NCI-H2029 (cell line): ENCODE measurements at regions not wholly inside any gene's neighbourhood (a gene's known extent, or its start where the extent isn't known, plus 50 kb on each side); places are given as distances from the start of the nearest gene placed in this dataset.
A peak's percentile ranks its signal among the peaks of the same experiment; 100 is the strongest.

ENCODE experiments used
- DNase-seq: peaks from one replicate; lab custom pipeline; 2025; lab: John Stamatoyannopoulos, UW

- DNase-seq, result no peak
Observed at GRCh38 chr18:44411262-44411905, 269.3 kb upstream of the SETBP1 start.

- no peak for DNase-seq
Observed at GRCh38 chr18:44411976-44412375, 268.7 kb upstream of the SETBP1 start.

- peak; percentile 2 for DNase-seq
Observed at GRCh38 chr18:44423814-44424644, 256.7 kb upstream of the SETBP1 start.

GRCh38 chr18:44424645-44425035 is 256.0 kb upstream of the SETBP1 start:
- no peak for DNase-seq

- DNase-seq, result no peak
Observed at GRCh38 chr18:44425161-44425560, 255.5 kb upstream of the SETBP1 start.

- DNase-seq, result no peak
Observed at GRCh38 chr18:44437603-44438002, 243.1 kb upstream of the SETBP1 start.

- DNase-seq, result no peak
Observed at GRCh38 chr18:44450226-44450625, 230.5 kb upstream of the SETBP1 start.

GRCh38 chr18:44452346-44452745 is 228.3 kb upstream of the SETBP1 start:
- DNase-seq, result no peak

- no peak for DNase-seq
Observed at GRCh38 chr18:44453505-44453904, 227.2 kb upstream of the SETBP1 start.

GRCh38 chr18:44458777-44459176 is 221.9 kb upstream of the SETBP1 start:
- DNase-seq, result no peak

- DNase-seq, result no peak
Observed at GRCh38 chr18:44464398-44465180, 216.1 kb upstream of the SETBP1 start.

GRCh38 chr18:44465381-44465841 is 215.3 kb upstream of the SETBP1 start:
- DNase-seq, result no peak

- no peak for DNase-seq
Observed at GRCh38 chr18:44466997-44467396, 213.7 kb upstream of the SETBP1 start.

GRCh38 chr18:44467718-44468117 is 213.0 kb upstream of the SETBP1 start:
- DNase-seq, result no peak

GRCh38 chr18:44473394-44474066 is 207.2 kb upstream of the SETBP1 start:
- DNase-seq, result no peak

- no peak for DNase-seq
Observed at GRCh38 chr18:44474067-44474411, 206.6 kb upstream of the SETBP1 start.

GRCh38 chr18:44474591-44474990 is 206.1 kb upstream of the SETBP1 start:
- DNase-seq, result no peak

- DNase-seq, result no peak
Observed at GRCh38 chr18:44482761-44483160, 197.9 kb upstream of the SETBP1 start.

GRCh38 chr18:44495151-44495550 is 185.5 kb upstream of the SETBP1 start:
- no peak for DNase-seq

- no peak for DNase-seq
Observed at GRCh38 chr18:44497311-44497710, 183.4 kb upstream of the SETBP1 start.

- no peak for DNase-seq
Observed at GRCh38 chr18:44497757-44498490, 182.8 kb upstream of the SETBP1 start.
